ENCODE measurements at regions not wholly inside any gene's neighbourhood (a gene's known extent, or its start where the extent isn't known, plus 50 kb on each side); places are given as distances from the start of the nearest gene placed in this dataset.

DNA sequence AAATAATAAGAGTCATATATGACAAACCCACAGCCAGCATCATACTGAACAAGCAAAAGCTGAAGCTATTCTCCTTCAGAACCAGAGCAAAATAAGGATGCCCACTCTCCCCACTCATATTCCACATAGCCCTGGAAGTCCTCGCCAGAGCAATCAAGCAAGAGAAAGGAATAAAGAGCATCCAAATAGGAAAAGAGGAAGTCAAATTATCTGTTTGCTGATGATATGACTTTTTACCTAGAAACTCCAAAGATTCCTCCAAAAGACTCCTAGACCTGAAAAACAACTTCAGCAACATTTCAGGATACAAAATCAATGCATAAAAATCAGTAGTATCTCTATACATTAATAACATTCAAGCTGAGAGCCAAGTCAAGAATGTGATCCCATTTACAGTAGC lies 217.5 kb downstream of the ABCC12 start:
- Histone ChIP-seq H3K27ac (ENCODE audit: low read depth) (no peak overlapping the region), H3K4me1 (ENCODE audit: insufficient read depth) (no peaks in the 10 kb centered on the region), H3F3A (replicated peaks; ENCODE audit: low read depth) (no peaks in the 10 kb centered on the region), H3K9me2 (ENCODE audit: insufficient read depth) (no peaks in the 10 kb centered on the region), H4K20me1 (replicated peaks; ENCODE audit: insufficient read depth) (no peaks in the 10 kb centered on the region), H2AFZ (no peak overlapping the region), H3K36me3 (ENCODE audit: insufficient read depth) (no peaks in the 10 kb centered on the region), H3K4me2 (no peak overlapping the region), H3K79me2 (replicated peaks; ENCODE audit: insufficient read depth) (no peaks in the 10 kb centered on the region), H3K4me3 (no peak overlapping the region), H3K27me3 (ENCODE audit: insufficient read depth) (no peaks in the 10 kb centered on the region)
- H3K4me1 Mint-ChIP-seq: no peaks in the 10 kb centered on the region; the same call in 2 of the 3 replicates
- TF ChIP-seq EZH2phosphoT487 (IDR thresholded peaks at IDR 0.05; ENCODE audit: unreplicated experiment) (no peak), EZH2 (IDR thresholded peaks at IDR 0.05; ENCODE audit: low read depth, unreplicated experiment) (no peak), ZNF114 (CRISPR knock-in tag; IDR thresholded peaks at IDR 0.05) (no peak), JUNB (IDR thresholded peaks at IDR 0.05; ENCODE audit: unreplicated experiment) (no peak), ZNF331 (CRISPR knock-in tag; IDR thresholded peaks at IDR 0.05; ENCODE audit: low read depth) (no peak), CREB1 (CRISPR knock-in tag; IDR thresholded peaks at IDR 0.05; ENCODE audit: low read depth) (no peak), CTCF (conservative IDR thresholded peaks at IDR 0.05; ENCODE audit: low read depth in 2 of 2) (no peak), NANOG (IDR thresholded peaks at IDR 0.05; ENCODE audit: borderline replicate concordance) (no peak), POLR2AphosphoS5 (IDR thresholded peaks at IDR 0.05; ENCODE audit: low read depth) (no peak), STAT1 (IDR thresholded peaks at IDR 0.05; ENCODE audit: unreplicated experiment) (no peak)
- TF ChIP-seq, protein P1, sequence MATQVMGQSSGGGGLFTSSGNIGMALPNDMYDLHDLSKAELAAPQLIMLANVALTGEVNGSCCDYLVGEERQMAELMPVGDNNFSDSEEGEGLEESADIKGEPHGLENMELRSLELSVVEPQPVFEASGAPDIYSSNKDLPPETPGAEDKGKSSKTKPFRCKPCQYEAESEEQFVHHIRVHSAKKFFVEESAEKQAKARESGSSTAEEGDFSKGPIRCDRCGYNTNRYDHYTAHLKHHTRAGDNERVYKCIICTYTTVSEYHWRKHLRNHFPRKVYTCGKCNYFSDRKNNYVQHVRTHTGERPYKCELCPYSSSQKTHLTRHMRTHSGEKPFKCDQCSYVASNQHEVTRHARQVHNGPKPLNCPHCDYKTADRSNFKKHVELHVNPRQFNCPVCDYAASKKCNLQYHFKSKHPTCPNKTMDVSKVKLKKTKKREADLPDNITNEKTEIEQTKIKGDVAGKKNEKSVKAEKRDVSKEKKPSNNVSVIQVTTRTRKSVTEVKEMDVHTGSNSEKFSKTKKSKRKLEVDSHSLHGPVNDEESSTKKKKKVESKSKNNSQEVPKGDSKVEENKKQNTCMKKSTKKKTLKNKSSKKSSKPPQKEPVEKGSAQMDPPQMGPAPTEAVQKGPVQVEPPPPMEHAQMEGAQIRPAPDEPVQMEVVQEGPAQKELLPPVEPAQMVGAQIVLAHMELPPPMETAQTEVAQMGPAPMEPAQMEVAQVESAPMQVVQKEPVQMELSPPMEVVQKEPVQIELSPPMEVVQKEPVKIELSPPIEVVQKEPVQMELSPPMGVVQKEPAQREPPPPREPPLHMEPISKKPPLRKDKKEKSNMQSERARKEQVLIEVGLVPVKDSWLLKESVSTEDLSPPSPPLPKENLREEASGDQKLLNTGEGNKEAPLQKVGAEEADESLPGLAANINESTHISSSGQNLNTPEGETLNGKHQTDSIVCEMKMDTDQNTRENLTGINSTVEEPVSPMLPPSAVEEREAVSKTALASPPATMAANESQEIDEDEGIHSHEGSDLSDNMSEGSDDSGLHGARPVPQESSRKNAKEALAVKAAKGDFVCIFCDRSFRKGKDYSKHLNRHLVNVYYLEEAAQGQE (IDR thresholded peaks at IDR 0.05; ENCODE audit: unreplicated experiment): no peak
- TF ChIP-seq, protein P2, sequence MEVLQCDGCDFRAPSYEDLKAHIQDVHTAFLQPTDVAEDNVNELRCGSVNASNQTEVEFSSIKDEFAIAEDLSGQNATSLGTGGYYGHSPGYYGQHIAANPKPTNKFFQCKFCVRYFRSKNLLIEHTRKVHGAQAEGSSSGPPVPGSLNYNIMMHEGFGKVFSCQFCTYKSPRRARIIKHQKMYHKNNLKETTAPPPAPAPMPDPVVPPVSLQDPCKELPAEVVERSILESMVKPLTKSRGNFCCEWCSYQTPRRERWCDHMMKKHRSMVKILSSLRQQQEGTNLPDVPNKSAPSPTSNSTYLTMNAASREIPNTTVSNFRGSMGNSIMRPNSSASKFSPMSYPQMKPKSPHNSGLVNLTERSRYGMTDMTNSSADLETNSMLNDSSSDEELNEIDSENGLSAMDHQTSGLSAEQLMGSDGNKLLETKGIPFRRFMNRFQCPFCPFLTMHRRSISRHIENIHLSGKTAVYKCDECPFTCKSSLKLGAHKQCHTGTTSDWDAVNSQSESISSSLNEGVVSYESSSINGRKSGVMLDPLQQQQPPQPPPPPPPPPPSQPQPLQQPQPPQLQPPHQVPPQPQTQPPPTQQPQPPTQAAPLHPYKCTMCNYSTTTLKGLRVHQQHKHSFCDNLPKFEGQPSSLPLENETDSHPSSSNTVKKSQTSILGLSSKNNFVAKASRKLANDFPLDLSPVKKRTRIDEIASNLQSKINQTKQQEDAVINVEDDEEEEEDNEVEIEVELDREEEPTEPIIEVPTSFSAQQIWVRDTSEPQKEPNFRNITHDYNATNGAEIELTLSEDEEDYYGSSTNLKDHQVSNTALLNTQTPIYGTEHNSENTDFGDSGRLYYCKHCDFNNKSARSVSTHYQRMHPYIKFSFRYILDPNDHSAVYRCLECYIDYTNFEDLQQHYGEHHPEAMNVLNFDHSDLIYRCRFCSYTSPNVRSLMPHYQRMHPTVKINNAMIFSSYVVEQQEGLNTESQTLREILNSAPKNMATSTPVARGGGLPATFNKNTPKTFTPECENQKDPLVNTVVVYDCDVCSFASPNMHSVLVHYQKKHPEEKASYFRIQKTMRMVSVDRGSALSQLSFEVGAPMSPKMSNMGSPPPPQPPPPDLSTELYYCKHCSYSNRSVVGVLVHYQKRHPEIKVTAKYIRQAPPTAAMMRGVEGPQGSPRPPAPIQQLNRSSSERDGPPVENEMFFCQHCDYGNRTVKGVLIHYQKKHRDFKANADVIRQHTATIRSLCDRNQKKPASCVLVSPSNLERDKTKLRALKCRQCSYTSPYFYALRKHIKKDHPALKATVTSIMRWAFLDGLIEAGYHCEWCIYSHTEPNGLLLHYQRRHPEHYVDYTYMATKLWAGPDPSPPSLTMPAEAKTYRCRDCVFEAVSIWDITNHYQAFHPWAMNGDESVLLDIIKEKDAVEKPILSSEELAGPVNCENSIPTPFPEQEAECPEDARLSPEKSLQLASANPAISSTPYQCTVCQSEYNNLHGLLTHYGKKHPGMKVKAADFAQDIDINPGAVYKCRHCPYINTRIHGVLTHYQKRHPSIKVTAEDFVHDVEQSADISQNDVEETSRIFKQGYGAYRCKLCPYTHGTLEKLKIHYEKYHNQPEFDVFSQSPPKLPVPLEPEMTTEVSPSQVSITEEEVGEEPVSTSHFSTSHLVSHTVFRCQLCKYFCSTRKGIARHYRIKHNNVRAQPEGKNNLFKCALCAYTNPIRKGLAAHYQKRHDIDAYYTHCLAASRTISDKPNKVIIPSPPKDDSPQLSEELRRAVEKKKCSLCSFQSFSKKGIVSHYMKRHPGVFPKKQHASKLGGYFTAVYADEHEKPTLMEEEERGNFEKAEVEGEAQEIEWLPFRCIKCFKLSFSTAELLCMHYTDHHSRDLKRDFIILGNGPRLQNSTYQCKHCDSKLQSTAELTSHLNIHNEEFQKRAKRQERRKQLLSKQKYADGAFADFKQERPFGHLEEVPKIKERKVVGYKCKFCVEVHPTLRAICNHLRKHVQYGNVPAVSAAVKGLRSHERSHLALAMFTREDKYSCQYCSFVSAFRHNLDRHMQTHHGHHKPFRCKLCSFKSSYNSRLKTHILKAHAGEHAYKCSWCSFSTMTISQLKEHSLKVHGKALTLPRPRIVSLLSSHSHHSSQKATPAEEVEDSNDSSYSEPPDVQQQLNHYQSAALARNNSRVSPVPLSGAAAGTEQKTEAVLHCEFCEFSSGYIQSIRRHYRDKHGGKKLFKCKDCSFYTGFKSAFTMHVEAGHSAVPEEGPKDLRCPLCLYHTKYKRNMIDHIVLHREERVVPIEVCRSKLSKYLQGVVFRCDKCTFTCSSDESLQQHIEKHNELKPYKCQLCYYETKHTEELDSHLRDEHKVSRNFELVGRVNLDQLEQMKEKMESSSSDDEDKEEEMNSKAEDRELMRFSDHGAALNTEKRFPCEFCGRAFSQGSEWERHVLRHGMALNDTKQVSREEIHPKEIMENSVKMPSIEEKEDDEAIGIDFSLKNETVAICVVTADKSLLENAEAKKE (CRISPR knock-in tag; IDR thresholded peaks at IDR 0.05): no peak
- TF ChIP-seq, protein P3, sequence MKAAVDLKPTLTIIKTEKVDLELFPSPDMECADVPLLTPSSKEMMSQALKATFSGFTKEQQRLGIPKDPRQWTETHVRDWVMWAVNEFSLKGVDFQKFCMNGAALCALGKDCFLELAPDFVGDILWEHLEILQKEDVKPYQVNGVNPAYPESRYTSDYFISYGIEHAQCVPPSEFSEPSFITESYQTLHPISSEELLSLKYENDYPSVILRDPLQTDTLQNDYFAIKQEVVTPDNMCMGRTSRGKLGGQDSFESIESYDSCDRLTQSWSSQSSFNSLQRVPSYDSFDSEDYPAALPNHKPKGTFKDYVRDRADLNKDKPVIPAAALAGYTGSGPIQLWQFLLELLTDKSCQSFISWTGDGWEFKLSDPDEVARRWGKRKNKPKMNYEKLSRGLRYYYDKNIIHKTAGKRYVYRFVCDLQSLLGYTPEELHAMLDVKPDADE (IDR thresholded peaks at IDR 0.05): no peak
- H3K27ac Mint-ChIP-seq: no peak overlapping the region
- H3K27me3 Mint-ChIP-seq (ENCODE audit: insufficient read depth, low read depth, poor library complexity): peaks cover 6% of the 10 kb centered on the region
- no peaks in the 10 kb centered on the region for H3K36me3 Mint-ChIP-seq (ENCODE audit: low read depth)
- DNase-seq (ENCODE audit: low spot score): no peak
- H3K9me3 Mint-ChIP-seq: peaks cover 4% of the 10 kb centered on the region
- H3K4me3 Mint-ChIP-seq: no peak overlapping the region
- ATAC-seq: no peak
